HCT116 (cell line): ENCODE measurements at regions not wholly inside any gene's neighbourhood (a gene's known extent, or its start where the extent isn't known, plus 50 kb on each side); places are given as distances from the start of the nearest gene placed in this dataset.

ENCODE experiments used
- ATAC-seq: fragments of 200-7000 bp; cut with Tn5 transposase; 2 replicates; pipeline ENCODE4 v1.9.1; 2020; ENCODE audit warnings: mild to moderate bottlenecking, moderate library complexity
- BruUV-seq: library from RNA; stranded (reverse); fragments of 400-500 nt; replicated peaks from 2 replicates; lab custom pipeline; 2021; lab: Mats Ljungman, UMichigan
- CTCF ChIA-PET: fragments of 300-600 bp; sonication (Branson Sonifier 250); formaldehyde crosslinking; loops from one replicate; lab custom pipeline; 2021; ENCODE audit warnings: antibody characterized with exemption; lab: Charles Lee
- POLR2A ChIA-PET: fragments of 300-600, 350-600 bp; sonication (Branson Sonifier 250); formaldehyde crosslinking; loops from one replicate; lab custom pipeline; 2021; ENCODE audit warnings: antibody characterized with exemption; lab: Charles Lee
- RAD21 ChIA-PET, 2 experiments: fragments of 300-600 bp; sonication (Branson Sonifier 250); formaldehyde crosslinking; loops; one replicate each; lab custom pipeline; 2023; ENCODE audit warnings: low total read pairs in 2 of 2; ENCODE audit not compliant: uncharacterized antibody in 2 of 2, unreplicated experiment in 2 of 2, low non-redundant PET in 1 of 2; lab: Charles Lee
- DNase-seq: peaks from one replicate; pipeline ENCODE4 v3.0.0-alpha.2; 2010; ENCODE audit warnings: low read depth, low spot score
- H2AFZ ChIP-seq: fragments of 200-600 bp; shearing (Covaris generic), sonication (generic); 2 replicates; pipeline ENCODE4 v1.6.1; 2017; ENCODE audit warnings: low read depth, mixed run types, mixed read lengths, antibody characterized with exemption, low read length; ENCODE audit not compliant: poor library complexity, severe bottlenecking
- H3K27ac ChIP-seq: 2 replicates; pipeline ENCODE4 v1.5.1; 2012; ENCODE audit warnings: low read depth, low read length
- H3K27me3 ChIP-seq: fragments of 200-600 bp; sonication (generic); 2 replicates; pipeline ENCODE4 v1.6.1; 2016; ENCODE audit warnings: mixed run types, low read length, mixed read lengths; ENCODE audit not compliant: insufficient read depth
- H3K36me3 ChIP-seq, 2 experiments: fragments of 200-500 bp in 1 of 2; fragments of 200-600 bp in 1 of 2; sonication (Bioruptor generic) in 1 of 2; sonication (generic) in 1 of 2; 2 replicates each; pipeline versions ENCODE4 v1.5.1 to v1.6.1; 2014 to 2016; ENCODE audit warnings: low read length in 2 of 2, inconsistent platforms in 1 of 2, mixed read lengths in 1 of 2, mixed run types in 1 of 2; ENCODE audit not compliant: insufficient read depth in 2 of 2, control insufficient read depth in 1 of 2
- H3K4me1 ChIP-seq, 2 experiments: fragments of 200-600 bp in 1 of 2; sonication (generic) in 1 of 2; 2 replicates each; pipeline versions ENCODE4 v1.5.1 to v1.6.1; 2012 to 2017; ENCODE audit warnings: low read length in 2 of 2, inconsistent platforms in 1 of 2, mild to moderate bottlenecking in 1 of 2, mixed read lengths in 1 of 2, mixed run types in 1 of 2, moderate library complexity in 1 of 2; ENCODE audit not compliant: insufficient read depth in 2 of 2, control insufficient read depth in 1 of 2
- H3K4me2 ChIP-seq: fragments of 200-600 bp; sonication (generic); 2 replicates; pipeline ENCODE4 v1.6.1; 2017; ENCODE audit warnings: mixed run types, low read length, mixed read lengths
- H3K4me3 ChIP-seq, 2 experiments: fragments of 200-600 bp in 1 of 2; sonication (generic) in 1 of 2; replicated peaks in 1 of 2; 2 replicates each; pipeline ENCODE4 v1.5.1; 2011 to 2016; ENCODE audit warnings: low read length in 2 of 2, control low read depth in 1 of 2, low read depth in 1 of 2, mild to moderate bottlenecking in 1 of 2, mixed read lengths in 1 of 2, mixed run types in 1 of 2
- H3K79me2 ChIP-seq: fragments of 200-600 bp; sonication (generic); 2 replicates; pipeline ENCODE4 v1.6.1; 2017; ENCODE audit warnings: mild to moderate bottlenecking, mixed run types, low read length, moderate library complexity, mixed read lengths; ENCODE audit not compliant: insufficient read depth
- H3K9ac ChIP-seq: fragments of 200-600 bp; sonication (generic); 2 replicates; pipeline ENCODE4 v1.6.1; 2016; ENCODE audit warnings: low read length, mixed read lengths
- H3K9me2 ChIP-seq: fragments of 200-600 bp; sonication (generic), shearing (Covaris generic); 2 replicates; pipeline ENCODE4 v1.6.1; 2017; ENCODE audit warnings: mixed run types, mild to moderate bottlenecking, moderate library complexity; ENCODE audit not compliant: insufficient read depth
- H3K9me3 ChIP-seq, 2 experiments: fragments of 200-500 bp in 1 of 2; fragments of 200-600 bp in 1 of 2; sonication (Bioruptor generic) in 1 of 2; sonication (generic) in 1 of 2; 2 replicates each; pipeline ENCODE4 v1.6.1; 2014 to 2017; ENCODE audit warnings: low read length in 2 of 2, mixed read lengths in 2 of 2, inconsistent platforms in 1 of 2, low read depth in 1 of 2, mild to moderate bottlenecking in 1 of 2, mixed run types in 1 of 2, moderate library complexity in 1 of 2; ENCODE audit not compliant: control insufficient read depth in 1 of 2, insufficient read depth in 1 of 2
- H4K20me1 ChIP-seq: fragments of 200-600 bp; sonication (generic), shearing (Covaris generic); 2 replicates; pipeline ENCODE4 v1.6.1; 2017; ENCODE audit warnings: mixed run types, mild to moderate bottlenecking, moderate library complexity; ENCODE audit not compliant: insufficient read depth
- CBX3 ChIP-seq: IDR thresholded peaks from 2 replicates; pipeline ENCODE4 v1.6.1; 2012; ENCODE audit warnings: low read depth
- CTCF ChIP-seq, 3 experiments: fragments of 200-600 bp in 1 of 3; sonication (generic) in 1 of 3; IDR thresholded peaks in 2 of 3; conservative IDR thresholded peaks in 1 of 3; 2 replicates each; pipeline ENCODE4 v1.5.1; 2012 to 2017; ENCODE audit warnings: low read depth in 2 of 3, low read length in 2 of 3, antibody characterized with exemption in 1 of 3, borderline replicate concordance in 1 of 3, control low read depth in 1 of 3, mild to moderate bottlenecking in 1 of 3, mixed read lengths in 1 of 3, mixed run types in 1 of 3, moderate library complexity in 1 of 3; ENCODE audit not compliant: insufficient read depth in 1 of 3
- EZH2 ChIP-seq: fragments of 200-600 bp; sonication (generic); IDR thresholded peaks from 2 replicates; pipeline ENCODE4 v1.6.1; 2017; ENCODE audit warnings: antibody characterized with exemption, mixed run types
- FOSL1 ChIP-seq: IDR thresholded peaks from 2 replicates; pipeline ENCODE4 v1.6.1; 2012; ENCODE audit warnings: low read depth
- MAX ChIP-seq: IDR thresholded peaks from 2 replicates; pipeline ENCODE4 v1.6.1; 2012
- POLR2A ChIP-seq: IDR thresholded peaks from 2 replicates; pipeline ENCODE4 v1.7.0; 2011; ENCODE audit warnings: borderline replicate concordance; ENCODE audit not compliant: insufficient read depth, insufficient read length; ENCODE audit errors: extremely low read depth
- RAD21 ChIP-seq: IDR thresholded peaks from 2 replicates; pipeline ENCODE4 v1.6.1; 2012; ENCODE audit warnings: low read depth, mild to moderate bottlenecking
- REST ChIP-seq: IDR thresholded peaks from 2 replicates; pipeline ENCODE4 v1.6.1; 2012; ENCODE audit warnings: low read depth
- SP1 ChIP-seq: IDR thresholded peaks from 2 replicates; pipeline ENCODE4 v1.6.1; 2012; ENCODE audit warnings: low read depth
- SRF ChIP-seq: IDR thresholded peaks from 2 replicates; pipeline ENCODE4 v1.6.1; 2012; ENCODE audit warnings: low read depth
- TCF7L2 ChIP-seq: IDR thresholded peaks from 2 replicates; pipeline ENCODE4 v1.7.0; 2011; ENCODE audit warnings: borderline replicate concordance, inconsistent platforms; ENCODE audit not compliant: insufficient read depth, insufficient read length; ENCODE audit errors: extremely low read depth
- YY1 ChIP-seq: IDR thresholded peaks from 2 replicates; pipeline ENCODE4 v1.6.1; 2011; ENCODE audit warnings: low read length, low read depth, moderate library complexity, mild to moderate bottlenecking; ENCODE audit not compliant: insufficient replicate concordance; ENCODE audit errors: extremely low read depth
- ZFX ChIP-seq: fragments of 450-650 bp; IDR thresholded peaks from 2 replicates; pipeline ENCODE4 v1.6.1; 2017
- ZNF274 ChIP-seq: fragments of 200-500 bp; sonication (Bioruptor generic); IDR thresholded peaks from 2 replicates; pipeline ENCODE4 v1.6.1; 2014; ENCODE audit warnings: mild to moderate bottlenecking, low read depth, low read length, inconsistent platforms
- intact Hi-C: fragments of 100-400 bp; cut with micrococcal nuclease; formaldehyde crosslinking; loops from 2 replicates; pipeline ENCODE4 v1.10.0; 2022

GRCh38 chr6:74455786-74456185 lies 750.1 kb downstream of the COL12A1 start:
- CTCF ChIA-PET: no interaction called here
- H3K27ac ChIP-seq: no peak overlapping the region
- no peak for TF ChIP-seq TCF7L2
- no peak for TF ChIP-seq FOSL1
- no peak for TF ChIP-seq CBX3
- no peak for TF ChIP-seq ZFX
- no peak for TF ChIP-seq CTCF (IDR thresholded peaks at IDR 0.05 in 2 of 3, conservative IDR thresholded peaks at IDR 0.05 in 1 of 3; ENCODE audit: borderline replicate concordance in 1 of 3, insufficient read depth in 1 of 3, low read depth in 2 of 3, low read length in 2 of 3)
- TF ChIP-seq MAX: no peak
- no peak for TF ChIP-seq POLR2A
- no peak for TF ChIP-seq RAD21
- no TSS peak for BruUV-seq
- H3K79me2 ChIP-seq: no peaks in the 10 kb centered on the region
- no peak overlapping the region for H3K4me2 ChIP-seq
- no peaks in the 10 kb centered on the region for H3K36me3 ChIP-seq
- no peaks in the 10 kb centered on the region for H3K9me2 ChIP-seq
- intact Hi-C loops: no loop called here
- H3K4me1 ChIP-seq: no peaks in the 10 kb centered on the region
- DNase-seq: no peak
- H2AFZ ChIP-seq: no peak overlapping the region
- ATAC-seq: no peak
- RAD21 ChIA-PET: no interaction called here
- POLR2A ChIA-PET: no interaction called here
- no peak overlapping the region for H3K9ac ChIP-seq
- no peaks in the 10 kb centered on the region for H3K27me3 ChIP-seq
- no peak overlapping the region for H3K4me3 ChIP-seq
- H4K20me1 ChIP-seq: no peaks in the 10 kb centered on the region
- no peaks in the 10 kb centered on the region for H3K9me3 ChIP-seq

GRCh38 chr6:74451953-74452352 lies 753.9 kb downstream of the COL12A1 start:
- ChIA-PET RAD21 (no interaction called here), POLR2A (no interaction called here)
- intact Hi-C loops: no loop called here
- no peaks in the 10 kb centered on the region for H3K79me2 ChIP-seq
- H4K20me1 ChIP-seq: no peaks in the 10 kb centered on the region
- H2AFZ ChIP-seq: no peak overlapping the region
- no peak overlapping the region for H3K27ac ChIP-seq
- no peaks in the 10 kb centered on the region for H3K9me3 ChIP-seq
- no peak for DNase-seq
- H3K4me1 ChIP-seq: peaks cover 4 to 6% of the 10 kb centered on the region in 2 experiments
- no peaks in the 10 kb centered on the region for H3K27me3 ChIP-seq
- no peak overlapping the region for H3K4me3 ChIP-seq
- ATAC-seq: no peak
- no peak for TF ChIP-seq YY1
- no peak for TF ChIP-seq ZNF274
- no peak for TF ChIP-seq EZH2
- TF ChIP-seq REST: no peak
- no peak for TF ChIP-seq TCF7L2
- no peak for TF ChIP-seq SP1
- TF ChIP-seq SRF: no peak
- TF ChIP-seq CBX3: no peak
- TF ChIP-seq, all 23 proteins: peak for 0
- BruUV-seq: no TSS peak
- Histone ChIP-seq H3K4me2 (no peak overlapping the region), H3K9me2 (no peaks in the 10 kb centered on the region), H3K36me3 (no peaks in the 10 kb centered on the region), H3K9ac (no peak overlapping the region)
- CTCF ChIA-PET: no interaction called here
